Smooth muscle cell (in vitro differentiated cells): ENCODE measurements at regions not wholly inside any gene's neighbourhood (a gene's known extent, or its start where the extent isn't known, plus 50 kb on each side); places are given as distances from the start of the nearest gene placed in this dataset.
A peak's percentile ranks its signal among the peaks of the same experiment; 100 is the strongest.

Source experiments
- DNase-seq: peaks from one replicate; lab custom pipeline; 2025; ENCODE audit not compliant: unreplicated experiment; lab: John Stamatoyannopoulos, UW
- H2AFZ ChIP-seq: fragments of 200-600 bp; sonication (generic); 2 replicates; pipeline ENCODE4 v1.6.0; 2016; ENCODE audit warnings: antibody characterized with exemption, low read depth, mild to moderate bottlenecking
- H3F3A ChIP-seq: fragments of 200-600 bp; sonication (generic); 2 replicates; pipeline ENCODE4 v1.6.0; 2017; ENCODE audit warnings: antibody characterized with exemption, low read depth
- H3K27ac ChIP-seq: fragments of 200-600 bp; sonication (generic); 2 replicates; pipeline ENCODE4 v1.5.1; 2016; ENCODE audit warnings: low read depth, mild to moderate bottlenecking
- H3K27me3 ChIP-seq: fragments of 200-600 bp; sonication (generic); 2 replicates; pipeline ENCODE4 v1.6.1; 2016; ENCODE audit warnings: low read depth, mild to moderate bottlenecking
- H3K36me3 ChIP-seq: fragments of 200-600 bp; sonication (generic); 2 replicates; pipeline ENCODE4 v1.5.1; 2016; ENCODE audit warnings: low read depth
- H3K4me1 ChIP-seq: fragments of 200-600 bp; sonication (generic); 2 replicates; pipeline ENCODE4 v1.5.1; 2016; ENCODE audit warnings: low read depth
- H3K4me2 ChIP-seq: fragments of 200-600 bp; sonication (generic); 2 replicates; pipeline ENCODE4 v1.6.0; 2016; ENCODE audit warnings: mild to moderate bottlenecking
- H3K4me3 ChIP-seq: fragments of 200-600 bp; sonication (generic); 2 replicates; pipeline ENCODE4 v1.5.1; 2016; ENCODE audit warnings: mild to moderate bottlenecking
- H3K79me2 ChIP-seq: fragments of 200-600 bp; sonication (generic); 2 replicates; pipeline ENCODE4 v1.6.0; 2016; ENCODE audit warnings: low read depth, mild to moderate bottlenecking
- H3K9ac ChIP-seq: fragments of 200-600 bp; sonication (generic); 2 replicates; pipeline ENCODE4 v1.6.0; 2016; ENCODE audit warnings: low read depth
- H3K9me3 ChIP-seq: fragments of 200-600 bp; sonication (generic); replicated peaks from 2 replicates; pipeline ENCODE4 v1.5.1; 2016; ENCODE audit warnings: low read depth
- H4K20me1 ChIP-seq: fragments of 200-600 bp; sonication (generic); 2 replicates; pipeline ENCODE4 v1.6.0; 2016; ENCODE audit warnings: low read depth
- WGBS: methylation state at CpG from one replicate; pipeline ENCODE4 v1.1.7; 2016; ENCODE audit warnings: low lambda C conversion rate; 5-methylcytosine and 5-hydroxymethylcytosine counted together
- TF ChIP-seq, protein P1 (sequence below): fragments of 200-600 bp; sonication (generic); IDR thresholded peaks from 2 replicates; pipeline ENCODE4 v1.5.1; 2017; ENCODE audit warnings: borderline replicate concordance, mild to moderate bottlenecking, antibody characterized with exemption; ENCODE audit not compliant: insufficient read depth, poor library complexity, severe bottlenecking

DNA sequence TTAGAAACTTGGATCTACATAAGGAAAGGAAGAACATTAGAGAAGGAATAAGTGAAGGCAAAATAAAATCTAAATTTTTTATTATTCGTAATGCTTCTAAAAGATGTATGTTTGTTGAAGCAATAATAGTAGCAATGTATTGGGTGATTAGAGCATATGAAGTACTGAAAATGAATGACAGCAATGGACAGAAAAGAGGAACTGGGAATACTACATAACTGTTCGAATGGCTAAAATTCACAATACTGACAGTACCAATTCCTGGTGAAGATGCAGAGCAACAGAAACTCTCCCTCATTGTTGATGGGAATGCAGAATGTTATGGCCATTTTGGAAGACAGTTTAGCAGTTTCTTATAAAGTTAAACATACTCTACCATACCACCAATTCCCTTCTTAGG, 177.3 kb upstream of the SPEF2 start:
- no peak for DNase-seq
- peaks cover 3% of the 10 kb centered on the region for H3K4me1 ChIP-seq
- H3K27me3 ChIP-seq = no peaks in the 10 kb centered on the region
- H3F3A ChIP-seq = no peaks in the 10 kb centered on the region
- H3K36me3 ChIP-seq = no peaks in the 10 kb centered on the region
- H2AFZ ChIP-seq = peak overlapping the region; percentile 7
- TF ChIP-seq, protein P1, sequence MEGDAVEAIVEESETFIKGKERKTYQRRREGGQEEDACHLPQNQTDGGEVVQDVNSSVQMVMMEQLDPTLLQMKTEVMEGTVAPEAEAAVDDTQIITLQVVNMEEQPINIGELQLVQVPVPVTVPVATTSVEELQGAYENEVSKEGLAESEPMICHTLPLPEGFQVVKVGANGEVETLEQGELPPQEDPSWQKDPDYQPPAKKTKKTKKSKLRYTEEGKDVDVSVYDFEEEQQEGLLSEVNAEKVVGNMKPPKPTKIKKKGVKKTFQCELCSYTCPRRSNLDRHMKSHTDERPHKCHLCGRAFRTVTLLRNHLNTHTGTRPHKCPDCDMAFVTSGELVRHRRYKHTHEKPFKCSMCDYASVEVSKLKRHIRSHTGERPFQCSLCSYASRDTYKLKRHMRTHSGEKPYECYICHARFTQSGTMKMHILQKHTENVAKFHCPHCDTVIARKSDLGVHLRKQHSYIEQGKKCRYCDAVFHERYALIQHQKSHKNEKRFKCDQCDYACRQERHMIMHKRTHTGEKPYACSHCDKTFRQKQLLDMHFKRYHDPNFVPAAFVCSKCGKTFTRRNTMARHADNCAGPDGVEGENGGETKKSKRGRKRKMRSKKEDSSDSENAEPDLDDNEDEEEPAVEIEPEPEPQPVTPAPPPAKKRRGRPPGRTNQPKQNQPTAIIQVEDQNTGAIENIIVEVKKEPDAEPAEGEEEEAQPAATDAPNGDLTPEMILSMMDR = no peak
- no peaks in the 10 kb centered on the region for H3K9me3 ChIP-seq
- no peak overlapping the region for H3K4me3 ChIP-seq
- no peaks in the 10 kb centered on the region for H3K79me2 ChIP-seq
- no peak overlapping the region for H3K27ac ChIP-seq
- no peak overlapping the region for H3K9ac ChIP-seq
- no peaks in the 10 kb centered on the region for H4K20me1 ChIP-seq
- no peak overlapping the region for H3K4me2 ChIP-seq
- 50% methylated on average over 2 of the region's 2 CpGs for WGBS

DNA sequence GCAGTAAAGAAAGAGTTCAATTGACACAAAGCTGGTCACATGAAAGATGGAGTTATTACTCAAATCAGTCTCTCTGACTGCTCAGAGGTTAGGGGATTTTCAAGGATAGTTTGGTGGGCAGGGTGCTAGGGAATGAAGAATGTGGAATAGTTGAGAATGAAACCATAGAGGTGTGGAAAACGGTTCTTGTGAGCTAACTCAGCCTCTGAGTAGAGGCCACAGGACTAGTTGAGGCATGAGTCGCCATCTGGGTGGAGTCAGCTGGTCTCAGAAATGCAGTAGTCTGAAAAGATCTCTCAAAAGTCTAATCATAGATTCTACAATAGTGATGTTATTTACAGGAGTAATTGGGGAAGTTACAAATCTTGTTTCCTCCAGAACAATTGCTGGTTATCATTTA, 178.9 kb upstream of the SPEF2 start:
- Histone ChIP-seq H3K4me3 (no peak overlapping the region), H3K9me3 (no peaks in the 10 kb centered on the region), H3K27me3 (no peaks in the 10 kb centered on the region), H3F3A (no peaks in the 10 kb centered on the region), H3K9ac (peak overlapping the region; percentile 37), H3K4me1 (peaks cover 3% of the 10 kb centered on the region), H3K4me2 (peak overlapping the region; percentile 54), H3K79me2 (no peaks in the 10 kb centered on the region), H4K20me1 (no peaks in the 10 kb centered on the region), H3K27ac (peak overlapping the region; percentile 73), H3K36me3 (no peaks in the 10 kb centered on the region), H2AFZ (peak overlapping the region; percentile 32)
- TF ChIP-seq, protein P1 = no peak
- DNase-seq = no peak
- 51% methylated on average over 2 of the region's 2 CpGs for WGBS

DNA sequence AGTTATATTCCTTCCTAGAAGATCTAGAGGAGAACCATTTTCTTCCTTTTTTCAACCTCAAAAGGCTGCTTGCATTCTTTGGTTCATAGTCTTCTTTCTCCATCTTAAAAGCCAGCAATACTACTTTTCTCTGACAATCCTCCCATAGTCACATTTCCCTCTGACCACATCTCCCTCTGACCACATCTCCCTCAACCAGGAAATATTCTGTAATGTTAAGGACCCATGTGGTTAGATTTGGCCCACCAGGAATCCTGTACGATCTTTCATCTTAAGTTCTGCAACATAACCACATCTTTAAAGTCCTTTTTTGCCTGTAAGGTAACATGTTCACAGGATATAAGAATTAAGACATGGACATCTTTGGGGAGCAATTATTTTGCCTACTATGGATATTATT, 179.4 kb upstream of the SPEF2 start:
- Histone ChIP-seq H3K4me1 (peaks cover 3% of the 10 kb centered on the region), H3K9ac (peak overlapping the region; percentile 37), H3K27ac (peak overlapping the region; percentile 73), H3K4me2 (peak overlapping the region; percentile 54), H3K4me3 (no peak overlapping the region), H3K36me3 (no peaks in the 10 kb centered on the region), H3K79me2 (no peaks in the 10 kb centered on the region), H3K9me3 (no peaks in the 10 kb centered on the region), H3K27me3 (no peaks in the 10 kb centered on the region), H4K20me1 (no peaks in the 10 kb centered on the region), H3F3A (no peaks in the 10 kb centered on the region), H2AFZ (peak overlapping the region; percentile 32)
- no peak for DNase-seq
- WGBS = 51% methylated on average over 1 of the region's 1 CpG
- TF ChIP-seq, protein P1 = no peak

DNA sequence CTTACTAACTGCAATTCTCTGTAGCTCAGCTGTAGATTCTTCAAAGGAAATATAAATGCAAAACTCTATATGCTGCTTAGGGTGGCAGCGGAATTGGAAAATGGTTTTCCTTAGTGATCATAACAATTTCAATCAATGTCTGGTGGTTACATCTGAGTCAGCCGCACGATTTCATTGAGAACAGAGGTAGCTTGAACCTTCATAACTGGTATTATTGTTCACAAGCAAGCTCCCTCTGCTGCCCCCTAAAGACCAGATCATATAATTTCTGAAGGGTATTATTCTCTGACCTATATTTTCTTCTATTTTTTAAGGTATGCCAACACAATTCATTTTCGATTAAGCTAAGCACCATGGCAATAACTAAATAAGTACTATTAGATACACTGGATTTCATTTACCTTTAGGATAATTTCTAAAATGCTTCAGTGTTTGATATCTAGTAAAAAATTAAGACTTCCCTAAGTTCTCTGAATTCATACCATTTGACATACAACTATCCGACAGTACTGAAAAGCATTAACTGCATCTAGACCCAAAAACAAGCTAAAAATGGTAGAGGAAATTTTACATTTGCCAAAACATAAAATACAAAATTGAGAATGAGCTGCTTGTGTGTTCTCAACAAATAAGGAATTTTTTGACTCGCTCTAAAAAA, 181.1 kb upstream of the SPEF2 start:
- DNase-seq = no peak
- Histone ChIP-seq H4K20me1 (no peaks in the 10 kb centered on the region), H3K27ac (no peak overlapping the region), H3K27me3 (no peaks in the 10 kb centered on the region), H3K36me3 (no peaks in the 10 kb centered on the region), H3K4me2 (no peak overlapping the region), H3K79me2 (no peaks in the 10 kb centered on the region), H3K9me3 (no peaks in the 10 kb centered on the region), H3K4me1 (peaks cover 3% of the 10 kb centered on the region), H3K9ac (no peak overlapping the region), H3K4me3 (no peak overlapping the region), H3F3A (no peaks in the 10 kb centered on the region), H2AFZ (no peak overlapping the region)
- 66% methylated on average over 6 of the region's 6 CpGs for WGBS
- TF ChIP-seq, protein P1 = peak; percentile 59
